Activated T-cell treated with anti-CD3 and anti-CD28 coated beads, Interleukin-2, amount 50 U/mL, for 72 hours (primary cell): ENCODE measurements at regions not wholly inside any gene's neighbourhood (a gene's known extent, or its start where the extent isn't known, plus 50 kb on each side); places are given as distances from the start of the nearest gene placed in this dataset.

Experiments used
- ATAC-seq, 2 donors: fragments of 150-1000 bp; cut with Tn5 transposase; replicated peaks in 1 of 2; 2 replicates each; pipeline ENCODE4 v1.10.0; 2021; ENCODE audit warnings: moderate library complexity in 2 of 2, mild to moderate bottlenecking in 1 of 2
- DNase-seq, 2 donors: peaks; one replicate each; pipeline ENCODE4 v3.0.0; 2021 to 2022; ENCODE audit warnings: mixed read lengths in 1 of 2
- H3K27ac Mint-ChIP-seq: one replicate; pipeline ENCODE4 v1.8.0; 2022; ENCODE audit warnings: mild to moderate bottlenecking, moderate library complexity, mixed read lengths
- H3K27me3 Mint-ChIP-seq: one replicate; pipeline ENCODE4 v1.8.0; 2022; ENCODE audit warnings: low read depth, mixed read lengths
- H3K36me3 Mint-ChIP-seq, 2 donors: one replicate each; pipeline ENCODE4 v1.8.0; 2022; ENCODE audit warnings: mixed read lengths in 2 of 2, mild to moderate bottlenecking in 1 of 2; ENCODE audit not compliant: insufficient read depth in 2 of 2
- H3K4me1 Mint-ChIP-seq: one replicate; pipeline ENCODE4 v1.8.0; 2022; ENCODE audit warnings: low read depth, mixed read lengths
- H3K4me3 Mint-ChIP-seq, 2 donors: one replicate each; pipeline ENCODE4 v1.8.0; 2022; ENCODE audit warnings: mild to moderate bottlenecking in 2 of 2, mixed read lengths in 2 of 2, moderate library complexity in 2 of 2
- H3K9me3 Mint-ChIP-seq, 2 donors: one replicate each; pipeline ENCODE4 v1.8.0; 2022; ENCODE audit warnings: mixed read lengths in 2 of 2

GRCh38 chr1:96372881-96373280, 348.7 kb upstream of the PTBP2 start:
- no peaks in the 10 kb centered on the region for H3K36me3 Mint-ChIP-seq
- no peak overlapping the region for H3K4me3 Mint-ChIP-seq
- no peaks in the 10 kb centered on the region for H3K27me3 Mint-ChIP-seq
- no peak overlapping the region for H3K27ac Mint-ChIP-seq
- H3K9me3 Mint-ChIP-seq, result peaks cover 2 to 3% of the 10 kb centered on the region in 2 donors
- no peaks in the 10 kb centered on the region for H3K4me1 Mint-ChIP-seq
- no peak for DNase-seq
- ATAC-seq, result no peak

GRCh38 chr1:96374076-96374762, 347.4 kb upstream of the PTBP2 start:
- H3K36me3 Mint-ChIP-seq, result no peaks in the 10 kb centered on the region
- H3K27me3 Mint-ChIP-seq, result no peaks in the 10 kb centered on the region
- H3K4me3 Mint-ChIP-seq, result no peak overlapping the region
- ATAC-seq (no peak), DNase-seq (no peak)
- peaks cover 2 to 6% of the 10 kb centered on the region in 2 donors for H3K9me3 Mint-ChIP-seq
- H3K27ac Mint-ChIP-seq, result no peak overlapping the region
- no peaks in the 10 kb centered on the region for H3K4me1 Mint-ChIP-seq

- DNase-seq, result no peak
- Mint-ChIP-seq H3K27me3 (no peaks in the 10 kb centered on the region), H3K9me3 (peaks cover 0 to 7% of the 10 kb centered on the region in 2 donors), H3K36me3 (no peaks in the 10 kb centered on the region), H3K27ac (no peak overlapping the region), H3K4me3 (no peak overlapping the region), H3K4me1 (no peaks in the 10 kb centered on the region)
- no peak for ATAC-seq
Observed at GRCh38 chr1:96376846-96377245, 344.7 kb upstream of the PTBP2 start.

- Mint-ChIP-seq H3K9me3 (peaks cover 3 to 5% of the 10 kb centered on the region in 2 donors), H3K27me3 (no peaks in the 10 kb centered on the region), H3K36me3 (no peaks in the 10 kb centered on the region), H3K27ac (no peak overlapping the region), H3K4me1 (no peaks in the 10 kb centered on the region), H3K4me3 (no peak overlapping the region)
- no peak for DNase-seq
- no peak for ATAC-seq
Observed at GRCh38 chr1:96384611-96385010, 337.0 kb upstream of the PTBP2 start.

- peaks cover 3 to 4% of the 10 kb centered on the region in 2 donors for H3K9me3 Mint-ChIP-seq
- H3K36me3 Mint-ChIP-seq, result no peaks in the 10 kb centered on the region
- ATAC-seq (no peak), DNase-seq (no peak)
- H3K27ac Mint-ChIP-seq, result no peak overlapping the region
- H3K27me3 Mint-ChIP-seq, result no peaks in the 10 kb centered on the region
- H3K4me1 Mint-ChIP-seq, result no peaks in the 10 kb centered on the region
- H3K4me3 Mint-ChIP-seq, result no peak overlapping the region
Observed at GRCh38 chr1:96387785-96388184, 333.8 kb upstream of the PTBP2 start.

- Mint-ChIP-seq H3K4me1 (no peaks in the 10 kb centered on the region), H3K9me3 (peaks cover 2 to 3% of the 10 kb centered on the region in 2 donors), H3K27ac (no peak overlapping the region), H3K27me3 (no peaks in the 10 kb centered on the region), H3K4me3 (no peak overlapping the region), H3K36me3 (no peaks in the 10 kb centered on the region)
- DNase-seq, result no peak
- ATAC-seq, result no peak
Observed at GRCh38 chr1:96388421-96389310, 332.9 kb upstream of the PTBP2 start.

GRCh38 chr1:96400089-96400488, 321.5 kb upstream of the PTBP2 start:
- Mint-ChIP-seq H3K9me3 (peaks cover 0 to 2% of the 10 kb centered on the region in 2 donors), H3K27me3 (no peaks in the 10 kb centered on the region), H3K4me3 (no peak overlapping the region), H3K27ac (no peak overlapping the region), H3K4me1 (no peaks in the 10 kb centered on the region), H3K36me3 (no peaks in the 10 kb centered on the region)
- no peak for DNase-seq
- no peak for ATAC-seq

GRCh38 chr1:96409087-96409486, 312.5 kb upstream of the PTBP2 start:
- no peak overlapping the region for H3K27ac Mint-ChIP-seq
- DNase-seq (no peak), ATAC-seq (no peak)
- H3K4me3 Mint-ChIP-seq, result no peak overlapping the region
- no peaks in the 10 kb centered on the region for H3K27me3 Mint-ChIP-seq
- H3K36me3 Mint-ChIP-seq, result no peaks in the 10 kb centered on the region
- no peaks in the 10 kb centered on the region for H3K4me1 Mint-ChIP-seq
- peaks cover 4 to 6% of the 10 kb centered on the region in 2 donors for H3K9me3 Mint-ChIP-seq

GRCh38 chr1:96409689-96410088, 311.9 kb upstream of the PTBP2 start:
- H3K27ac Mint-ChIP-seq, result no peak overlapping the region
- ATAC-seq (no peak), DNase-seq (no peak)
- no peaks in the 10 kb centered on the region for H3K27me3 Mint-ChIP-seq
- H3K4me1 Mint-ChIP-seq, result no peaks in the 10 kb centered on the region
- H3K4me3 Mint-ChIP-seq, result no peak overlapping the region
- no peaks in the 10 kb centered on the region for H3K36me3 Mint-ChIP-seq
- H3K9me3 Mint-ChIP-seq, result peaks cover 4% of the 10 kb centered on the region in 2 donors

GRCh38 chr1:96411006-96411405, 310.6 kb upstream of the PTBP2 start:
- Mint-ChIP-seq H3K36me3 (no peaks in the 10 kb centered on the region), H3K27me3 (no peaks in the 10 kb centered on the region), H3K4me3 (no peak overlapping the region), H3K4me1 (no peaks in the 10 kb centered on the region), H3K27ac (no peak overlapping the region), H3K9me3 (peaks cover 4 to 5% of the 10 kb centered on the region in 2 donors)
- ATAC-seq, result no peak
- no peak for DNase-seq

GRCh38 chr1:96414598-96414997, 307.0 kb upstream of the PTBP2 start:
- ATAC-seq, result no peak
- no peaks in the 10 kb centered on the region for H3K36me3 Mint-ChIP-seq
- no peaks in the 10 kb centered on the region for H3K27me3 Mint-ChIP-seq
- H3K27ac Mint-ChIP-seq, result no peak overlapping the region
- no peaks in the 10 kb centered on the region for H3K4me1 Mint-ChIP-seq
- H3K9me3 Mint-ChIP-seq, result peaks cover 3 to 4% of the 10 kb centered on the region in 2 donors
- no peak overlapping the region for H3K4me3 Mint-ChIP-seq
- DNase-seq, result no peak

GRCh38 chr1:96416111-96416595, 305.4 kb upstream of the PTBP2 start:
- Mint-ChIP-seq H3K27ac (no peak overlapping the region), H3K4me3 (no peak overlapping the region), H3K36me3 (no peaks in the 10 kb centered on the region), H3K27me3 (no peaks in the 10 kb centered on the region), H3K4me1 (no peaks in the 10 kb centered on the region), H3K9me3 (peaks cover 0 to 2% of the 10 kb centered on the region in 2 donors)
- DNase-seq, result no peak
- no peak for ATAC-seq

- no peaks in the 10 kb centered on the region for H3K27me3 Mint-ChIP-seq
- ATAC-seq, result no peak
- peaks cover 0 to 2% of the 10 kb centered on the region in 2 donors for H3K9me3 Mint-ChIP-seq
- no peaks in the 10 kb centered on the region for H3K36me3 Mint-ChIP-seq
- H3K27ac Mint-ChIP-seq, result no peak overlapping the region
- DNase-seq, result no peak
- no peak overlapping the region for H3K4me3 Mint-ChIP-seq
- H3K4me1 Mint-ChIP-seq, result no peaks in the 10 kb centered on the region
Observed at GRCh38 chr1:96416701-96417444, 304.7 kb upstream of the PTBP2 start.
